H1 (cell line): ENCODE measurements at regions not wholly inside any gene's neighbourhood (a gene's known extent, or its start where the extent isn't known, plus 50 kb on each side); places are given as distances from the start of the nearest gene placed in this dataset.

Experiments used
- CTCF ChIA-PET: fragments of 300-600 bp; sonication (Branson Sonifier 250); formaldehyde crosslinking; loops from one replicate; lab custom pipeline; 2021; ENCODE audit not compliant: partially characterized antibody; lab: Charles Lee
- POLR2A ChIA-PET: fragments of 300-600 bp; sonication (Branson Sonifier 250); formaldehyde crosslinking; loops from one replicate; lab custom pipeline; 2021; ENCODE audit warnings: inconsistent platforms; ENCODE audit not compliant: partially characterized antibody; lab: Charles Lee
- DNase-seq, 2 experiments: peaks; one replicate each; pipeline versions ENCODE4 v3.0.0 to v3.0.0-alpha.2; 2010 to 2022; ENCODE audit warnings: low spot score in 2 of 2, low read depth in 1 of 2, mixed read lengths in 1 of 2
- FAIRE-seq: peaks from 2 replicates; lab custom pipeline; 2011; peaks lifted over from hg19 to GRCh38; lab: Jason Lieb, UNC
- H2AFZ ChIP-seq: 2 replicates; pipeline ENCODE4 v1.8.1; 2012; ENCODE audit warnings: low read length, inconsistent platforms
- H2AK5ac ChIP-seq: 2 replicates; pipeline ENCODE4 v1.6.1; 2013; ENCODE audit warnings: low read depth, low read length
- H2BK120ac ChIP-seq: replicated peaks from 2 replicates; pipeline ENCODE3; 2013; ENCODE audit warnings: low read depth, low read length, inconsistent platforms
- H2BK12ac ChIP-seq: 2 replicates; pipeline ENCODE4 v1.6.1; 2013; ENCODE audit warnings: low read depth, low read length
- H2BK15ac ChIP-seq: 2 replicates; pipeline ENCODE4 v1.6.1; 2013; ENCODE audit warnings: low read length
- H2BK20ac ChIP-seq: 2 replicates; pipeline ENCODE4 v1.6.1; 2013; ENCODE audit warnings: low read length
- H2BK5ac ChIP-seq: 2 replicates; pipeline ENCODE4 v1.6.1; 2013; ENCODE audit warnings: low read depth, low read length
- H3K14ac ChIP-seq: 2 replicates; pipeline ENCODE4 v1.6.1; 2013; ENCODE audit warnings: inconsistent platforms; ENCODE audit not compliant: insufficient read length
- H3K18ac ChIP-seq: 2 replicates; pipeline ENCODE4 v1.6.1; 2013; ENCODE audit warnings: low read length; ENCODE audit errors: extremely low read depth
- H3K23ac ChIP-seq: 2 replicates; pipeline ENCODE4 v1.6.1; 2013; ENCODE audit warnings: inconsistent platforms; ENCODE audit not compliant: insufficient read length
- H3K23me2 ChIP-seq: 2 replicates; pipeline ENCODE4 v1.6.1; 2013; ENCODE audit warnings: low read depth, low read length
- H3K27ac ChIP-seq: 2 replicates; pipeline ENCODE4 v1.6.1; 2011; ENCODE audit warnings: low read depth, low read length, inconsistent platforms
- H3K27me3 ChIP-seq, 4 experiments: replicated peaks in 1 of 4; 1 replicate in 1 of 4; 2 replicates in 3 of 4; pipeline versions ENCODE4 v1.6.1 to v1.8.1; 2011 to 2013; ENCODE audit warnings: low read length in 3 of 4, mild to moderate bottlenecking in 3 of 4, inconsistent platforms in 2 of 4, mixed read lengths in 2 of 4, moderate library complexity in 1 of 4; ENCODE audit not compliant: control insufficient read depth in 3 of 4, insufficient read depth in 3 of 4; ENCODE audit errors: extremely low read depth in 1 of 4
- H3K36me3 ChIP-seq, 4 experiments: 2 replicates each; pipeline versions ENCODE4 v1.6.1 to v1.8.1; 2011 to 2013; ENCODE audit warnings: mild to moderate bottlenecking in 4 of 4, low read length in 3 of 4, moderate library complexity in 2 of 4, control low read depth in 1 of 4, inconsistent platforms in 1 of 4; ENCODE audit not compliant: insufficient read depth in 4 of 4, control insufficient read depth in 2 of 4
- H3K4ac ChIP-seq: replicated peaks from 2 replicates; pipeline ENCODE3; 2013; ENCODE audit warnings: low read length, low read depth, mixed read lengths, inconsistent platforms; ENCODE audit not compliant: insufficient read length
- H3K4me1 ChIP-seq, 4 experiments: replicated peaks in 1 of 4; 1 replicate in 1 of 4; 2 replicates in 3 of 4; pipeline versions ENCODE4 v1.6.1 to v1.8.1; 2011 to 2013; ENCODE audit warnings: low read length in 3 of 4, inconsistent platforms in 2 of 4, mixed read lengths in 1 of 4; ENCODE audit not compliant: insufficient read depth in 4 of 4, control insufficient read depth in 3 of 4
- H3K4me2 ChIP-seq, 2 experiments: 2 replicates each; pipeline versions ENCODE4 v1.6.1 to v1.8.1; 2011 to 2013; ENCODE audit warnings: low read depth in 2 of 2, low read length in 2 of 2, control low read depth in 1 of 2, inconsistent platforms in 1 of 2, mild to moderate bottlenecking in 1 of 2; ENCODE audit not compliant: insufficient read depth in 1 of 2
- H3K4me3 ChIP-seq, 4 experiments: fragments of 200-600, 300-600 bp in 1 of 4; sonication (generic), shearing (Covaris generic), sonication (Bioruptor Twin) in 1 of 4; 2 replicates each; pipeline versions ENCODE4 v1.5.1 to v1.8.1; 2011 to 2016; ENCODE audit warnings: low read length in 4 of 4, low read depth in 3 of 4, control low read depth in 2 of 4, inconsistent platforms in 2 of 4, mild to moderate bottlenecking in 2 of 4, mixed read lengths in 1 of 4, moderate library complexity in 1 of 4; ENCODE audit not compliant: insufficient read depth in 2 of 4; ENCODE audit errors: extremely low read depth in 1 of 4
- H3K56ac ChIP-seq: replicated peaks from 2 replicates; pipeline ENCODE3; 2013; ENCODE audit warnings: low read depth, mild to moderate bottlenecking, mixed read lengths, low read length, inconsistent platforms; ENCODE audit not compliant: insufficient read length
- H3K79me1 ChIP-seq: 2 replicates; pipeline ENCODE4 v1.6.1; 2013; ENCODE audit warnings: low read depth, low read length, control low read depth
- H3K79me2 ChIP-seq, 2 experiments: 2 replicates each; pipeline versions ENCODE4 v1.6.1 to v1.8.1; 2012 to 2013; ENCODE audit warnings: low read length in 2 of 2, mild to moderate bottlenecking in 2 of 2, inconsistent platforms in 1 of 2; ENCODE audit not compliant: insufficient read depth in 2 of 2, control insufficient read depth in 1 of 2
- H3K9ac ChIP-seq, 4 experiments: replicated peaks in 1 of 4; 1 replicate in 1 of 4; 2 replicates in 3 of 4; pipeline versions ENCODE4 v1.6.1 to v1.8.1; 2011 to 2013; ENCODE audit warnings: low read depth in 3 of 4, low read length in 3 of 4, control low read depth in 2 of 4, mild to moderate bottlenecking in 2 of 4, moderate library complexity in 2 of 4, inconsistent platforms in 1 of 4; ENCODE audit errors: extremely low read depth in 1 of 4
- H3K9me3 ChIP-seq, 2 experiments: 2 replicates each; pipeline versions ENCODE4 v1.6.1 to v1.8.1; 2012 to 2013; ENCODE audit warnings: mild to moderate bottlenecking in 2 of 2, moderate library complexity in 2 of 2, control low read depth in 1 of 2, inconsistent platforms in 1 of 2, low read depth in 1 of 2, low read length in 1 of 2, mixed read lengths in 1 of 2; ENCODE audit not compliant: insufficient read depth in 2 of 2
- H4K20me1 ChIP-seq, 2 experiments: replicated peaks in 1 of 2; 2 replicates each; pipeline versions ENCODE3 to v1.8.1; 2011 to 2013; ENCODE audit warnings: inconsistent platforms in 2 of 2, low read length in 2 of 2, mild to moderate bottlenecking in 1 of 2; ENCODE audit not compliant: insufficient read depth in 2 of 2, control insufficient read depth in 1 of 2
- H4K5ac ChIP-seq: 2 replicates; pipeline ENCODE4 v1.6.1; 2013; ENCODE audit warnings: low read length, low read depth, mixed read lengths, inconsistent platforms; ENCODE audit not compliant: insufficient read length
- H4K8ac ChIP-seq: 2 replicates; pipeline ENCODE4 v1.8.0; 2013; ENCODE audit warnings: mild to moderate bottlenecking, moderate library complexity, low read length, inconsistent platforms; ENCODE audit not compliant: insufficient read depth; ENCODE audit errors: extremely low read depth
- H4K91ac ChIP-seq: replicated peaks from 2 replicates; pipeline ENCODE3; 2013; ENCODE audit warnings: low read length, mixed read lengths, inconsistent platforms; ENCODE audit not compliant: insufficient read length
- BCL11A ChIP-seq, 2 experiments: IDR thresholded peaks; one replicate each; pipeline ENCODE4 v1.6.1; 2011; ENCODE audit warnings: low read depth in 2 of 2, low read length in 2 of 2, mild to moderate bottlenecking in 2 of 2
- CBX5 ChIP-seq: fragments of 300-800, 300-1000 bp; sonication (generic); IDR thresholded peaks from 2 replicates; pipeline ENCODE4 v1.7.1; 2016; ENCODE audit warnings: antibody characterized with exemption, low read length, low read depth
- GABPA ChIP-seq: IDR thresholded peaks from 2 replicates; pipeline ENCODE4 v1.6.1; 2011; ENCODE audit warnings: mild to moderate bottlenecking, low read length, moderate library complexity, borderline replicate concordance; ENCODE audit not compliant: insufficient read depth
- HDAC2 ChIP-seq, 2 experiments: fragments of 300-600 bp in 1 of 2; sonication (generic) in 1 of 2; IDR thresholded peaks; 2 replicates each; pipeline ENCODE4 v1.6.1; 2011 to 2012; ENCODE audit warnings: low read depth in 2 of 2, low read length in 2 of 2, mild to moderate bottlenecking in 2 of 2, moderate library complexity in 2 of 2, borderline replicate concordance in 1 of 2, inconsistent platforms in 1 of 2
- JUND ChIP-seq: IDR thresholded peaks from 2 replicates; pipeline ENCODE4 v1.6.1; 2011; ENCODE audit warnings: mild to moderate bottlenecking, improper control_type of control experiment, low read length
- RFX5 ChIP-seq: IDR thresholded peaks from 2 replicates; pipeline ENCODE4 v1.6.1; 2011; ENCODE audit warnings: low read depth, low read length, improper control_type of control experiment, borderline replicate concordance
- RXRA ChIP-seq: IDR thresholded peaks from 2 replicates; pipeline ENCODE4 v1.6.1; 2011; ENCODE audit warnings: low read depth, mild to moderate bottlenecking, low read length, moderate library complexity; ENCODE audit not compliant: insufficient read depth
- SP2 ChIP-seq: IDR thresholded peaks from 2 replicates; pipeline ENCODE4 v1.6.1; 2012; ENCODE audit warnings: mild to moderate bottlenecking, low read length, inconsistent platforms
- SRF ChIP-seq: IDR thresholded peaks from 2 replicates; pipeline ENCODE4 v1.6.1; 2011; ENCODE audit warnings: mild to moderate bottlenecking, low read depth, low read length, moderate library complexity
- TCF12 ChIP-seq: IDR thresholded peaks from 2 replicates; pipeline ENCODE4 v1.6.1; 2011; ENCODE audit warnings: low read depth, mild to moderate bottlenecking, low read length
- WGBS, 2 experiments: shearing (Covaris generic) in 1 of 2; methylation state at CpG; one replicate each; pipeline versions ENCODE4 v1.1.6 to v1.1.7; 2013 to 2015; ENCODE audit warnings: low lambda C conversion rate in 2 of 2, mixed read lengths in 2 of 2, inconsistent platforms in 1 of 2, low coverage in 1 of 2, missing lambda C conversion rate in 1 of 2; ENCODE audit not compliant: insufficient replicate concordance in 2 of 2, insufficient coverage in 1 of 2, insufficient read length in 1 of 2; ENCODE audit errors: extremely low coverage in 1 of 2, missing lambda C conversion rate in 1 of 2; 5-methylcytosine and 5-hydroxymethylcytosine counted together
- TF ChIP-seq, protein P1 (sequence below): IDR thresholded peaks from 2 replicates; pipeline ENCODE4 v1.6.1; 2011; ENCODE audit warnings: low read depth, mild to moderate bottlenecking, low read length; ENCODE audit not compliant: insufficient read depth

DNA sequence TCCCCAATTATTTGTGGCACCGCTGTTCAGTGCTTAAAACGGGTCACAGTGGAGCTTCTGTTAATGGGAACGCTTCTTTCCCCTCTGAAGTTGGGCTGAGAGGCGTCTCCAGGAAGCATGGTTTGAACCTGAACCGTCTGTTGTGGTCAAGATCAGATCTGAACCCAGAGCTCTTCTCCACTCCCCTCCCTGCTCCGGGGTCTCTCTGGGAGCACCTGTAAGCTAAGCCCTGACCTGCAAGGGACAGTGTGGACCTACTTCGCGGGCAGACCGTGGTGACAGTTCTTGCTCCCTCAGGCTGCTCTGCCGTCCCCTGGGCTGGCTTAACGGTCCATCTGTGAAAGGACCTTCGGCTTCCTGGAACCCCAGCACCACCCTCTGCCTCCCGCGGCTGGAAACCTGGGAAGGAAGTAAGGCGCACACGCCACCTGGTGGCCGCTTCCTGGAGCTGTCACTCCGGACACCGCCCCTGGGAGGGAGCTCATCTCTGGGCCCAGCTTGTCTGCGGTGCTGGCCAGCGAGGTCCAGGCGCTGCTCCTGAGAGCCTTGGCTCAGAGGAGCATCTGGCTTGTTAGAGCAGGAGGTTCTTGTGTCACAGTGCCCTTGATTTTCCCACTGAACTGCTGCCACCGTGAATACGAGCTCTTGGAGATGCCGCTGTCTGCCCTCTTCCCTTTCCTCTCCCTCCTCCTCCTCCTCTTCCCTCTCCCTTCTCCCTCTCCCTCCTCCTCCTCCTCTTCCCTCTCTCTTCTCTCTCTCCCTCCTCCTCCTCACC is 518.5 kb upstream of the EEF2KMT start:
- Histone ChIP-seq H3K9ac (peak overlapping the region in 1 of 4 experiments; percentile 39; a peak in 1 of 7 replicates), H3K18ac (peak overlapping the region; percentile 73; the same call in 1 of the 2 replicates), H2BK20ac (no peak overlapping the region), H2BK5ac (no peak overlapping the region), H4K20me1 (no peaks in the 10 kb centered on the region), H3K79me1 (no peaks in the 10 kb centered on the region), H4K5ac (no peak overlapping the region), H3K4me3 (peak overlapping the region; percentile 34 to 57 (median 39); a peak in 5 of 8 replicates), H3K4me1 (peaks cover 0 to 2% (median under 1%) of the 10 kb centered on the region in 4 experiments; a peak in 1 of 7 replicates), H3K23me2 (peaks cover 4% of the 10 kb centered on the region; the same call in 1 of the 2 replicates), H2AK5ac (no peak overlapping the region), H3K4ac (no peak overlapping the region), H3K56ac (no peak overlapping the region), H4K8ac (no peak overlapping the region), H3K79me2 (no peaks in the 10 kb centered on the region), H2BK15ac (0 out of 2 replicates have a peak overlapping the region, but pooled peaks have one; percentile 19), H4K91ac (no peak overlapping the region), H3K27ac (no peak overlapping the region), H3K27me3 (no peaks in the 10 kb centered on the region), H3K14ac (no peak overlapping the region), H2BK120ac (no peak overlapping the region), H3K36me3 (no peaks in the 10 kb centered on the region), H3K9me3 (no peaks in the 10 kb centered on the region), H2BK12ac (peak overlapping the region; percentile 45; the same call in 1 of the 2 replicates), H2AFZ (peak overlapping the region; percentile 76), H3K4me2 (peak overlapping the region; percentile 28 to 66), H3K23ac (no peak overlapping the region)
- ChIA-PET POLR2A (interaction anchor here (0.9 to 1.5 kb wide), 2 partner anchors 19 to 903 kb away, joined by 3 to 4 read pairs; no protein-coding TSS in a partner anchor), CTCF (interaction anchor here (0.5 to 7.3 kb wide), 77 partner anchors 8 to 1052 kb away, joined by 3 to 108 read pairs (median 4); no protein-coding TSS in a partner anchor)
- 28% methylated on average over 22 of the region's 25 CpGs; no CpG with 5 or more reads in 1 of the 2 experiments for WGBS, 2 experiments
- DNase-seq (peak; percentile 62 to 88), FAIRE-seq (no peak)
- TF ChIP-seq RFX5 = no peak
- no peak for TF ChIP-seq RXRA
- TF ChIP-seq GABPA = 0 out of 2 replicates have a peak, but pooled peaks have one; percentile 33
- TF ChIP-seq BCL11A (IDR thresholded peaks at IDR 0.05; ENCODE audit: low read depth in 2 of 2, low read length in 2 of 2) = no peak
- TF ChIP-seq, protein P1, sequence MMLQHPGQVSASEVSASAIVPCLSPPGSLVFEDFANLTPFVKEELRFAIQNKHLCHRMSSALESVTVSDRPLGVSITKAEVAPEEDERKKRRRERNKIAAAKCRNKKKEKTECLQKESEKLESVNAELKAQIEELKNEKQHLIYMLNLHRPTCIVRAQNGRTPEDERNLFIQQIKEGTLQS = no peak
- TF ChIP-seq SP2 = no peak
- no peak for TF ChIP-seq TCF12
- no peak for TF ChIP-seq CBX5
- TF ChIP-seq SRF = no peak
- no peak for TF ChIP-seq HDAC2 (IDR thresholded peaks at IDR 0.05; ENCODE audit: borderline replicate concordance in 1 of 2, low read depth in 2 of 2, low read length in 2 of 2)
- no peak for TF ChIP-seq JUND
